HG02943 (cell line): ENCODE measurements at regions not wholly inside any gene's neighbourhood (a gene's known extent, or its start where the extent isn't known, plus 50 kb on each side); places are given as distances from the start of the nearest gene placed in this dataset.
"Not testable (repeated sequence)": the region's sequence is repeated elsewhere in the genome, so short reads cannot be mapped to it uniquely, and the experiment has no call there.

ENCODE experiments used
- ATAC-seq: cut with Tn5 transposase; IDR thresholded peaks from one replicate; pipeline ENCODE4 v1.9.1; 2021; ENCODE audit warnings: mild to moderate bottlenecking, low read depth, moderate library complexity; ENCODE audit not compliant: unreplicated experiment

DNA sequence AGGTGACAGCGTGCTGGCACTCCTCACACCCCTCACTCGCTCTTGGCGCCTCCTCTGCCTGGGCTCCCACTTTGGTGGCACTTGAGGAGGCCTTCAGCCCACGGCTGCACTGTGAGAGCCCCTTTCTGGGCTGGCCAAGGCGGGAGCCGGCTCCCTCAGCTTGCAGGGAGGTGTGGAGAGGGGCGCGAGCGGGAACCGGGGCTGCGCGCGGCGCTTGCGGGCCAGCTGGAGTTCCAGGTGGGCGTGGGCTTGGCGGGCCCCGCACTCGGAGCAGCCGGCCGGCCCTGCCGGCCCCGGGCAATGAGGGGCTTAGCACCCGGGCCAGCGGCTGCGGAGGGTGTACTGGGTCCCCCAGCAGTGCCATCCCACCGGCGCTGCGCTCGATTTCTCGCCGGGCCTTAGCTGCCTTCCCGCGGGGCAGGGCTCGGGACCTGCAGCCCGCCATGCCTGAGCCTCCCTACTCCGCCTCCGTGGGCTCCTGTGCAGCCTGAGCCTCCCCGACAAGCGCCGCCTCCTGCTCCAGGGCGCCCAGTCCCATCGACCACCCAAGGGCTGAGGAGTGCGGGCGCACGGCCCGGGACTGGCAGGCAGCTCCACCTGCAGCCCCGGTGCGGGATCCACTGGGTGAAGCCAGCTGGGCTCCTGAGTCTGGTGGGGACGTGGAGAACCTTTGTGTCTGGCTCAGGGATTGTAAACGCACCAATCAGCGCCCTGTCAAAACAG lies 247.7 kb upstream of the SLIT2 start:
- ATAC-seq = not testable (repeated sequence)

DNA sequence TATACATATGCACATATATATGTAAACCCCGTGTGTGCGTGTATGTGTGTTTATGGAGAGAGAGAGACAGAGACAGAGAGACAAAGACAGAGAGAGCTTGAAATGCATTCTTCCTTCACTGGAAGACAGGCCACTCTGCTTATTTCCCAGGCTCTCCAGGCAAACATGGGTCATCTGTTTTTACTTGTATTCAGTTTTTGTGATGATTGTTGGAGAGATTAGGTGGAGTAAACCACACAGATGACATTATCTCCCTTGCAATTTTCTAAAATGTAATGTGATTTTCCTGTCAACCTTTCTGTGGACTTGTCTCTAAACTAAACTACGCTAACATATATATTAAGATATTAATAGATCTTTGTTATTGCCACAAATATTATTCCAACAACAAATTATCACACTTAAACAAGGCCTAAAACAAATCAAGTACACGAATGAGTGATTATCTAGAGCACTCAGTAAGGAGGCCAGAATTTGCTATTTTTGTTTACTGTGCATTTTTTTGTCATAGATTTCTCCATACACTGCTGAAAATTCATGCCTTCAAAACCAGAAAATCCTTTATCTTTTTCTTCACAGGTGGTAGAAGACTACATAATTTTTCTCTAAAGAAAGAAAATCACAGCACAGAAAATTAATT lies 251.8 kb upstream of the SLIT2 start:
- ATAC-seq = no peak

DNA sequence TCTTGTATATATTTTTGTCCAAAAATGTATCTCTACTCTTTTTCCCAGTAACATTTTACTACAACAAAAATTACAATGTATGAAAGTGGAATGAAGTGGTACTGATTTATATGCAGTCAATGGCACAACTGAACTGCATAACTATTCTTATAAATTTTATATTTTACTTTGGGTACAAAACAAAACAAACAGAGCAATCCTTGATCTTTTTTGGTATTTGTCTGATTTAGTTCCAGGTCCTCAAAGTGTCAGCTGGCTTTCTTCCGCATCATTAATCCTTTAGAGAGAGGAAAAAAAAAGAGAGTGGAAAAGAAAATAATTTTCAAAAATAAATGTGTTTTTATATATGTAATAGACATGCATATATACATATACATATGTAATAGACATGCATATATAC lies 252.4 kb upstream of the SLIT2 start:
- ATAC-seq = no peak

DNA sequence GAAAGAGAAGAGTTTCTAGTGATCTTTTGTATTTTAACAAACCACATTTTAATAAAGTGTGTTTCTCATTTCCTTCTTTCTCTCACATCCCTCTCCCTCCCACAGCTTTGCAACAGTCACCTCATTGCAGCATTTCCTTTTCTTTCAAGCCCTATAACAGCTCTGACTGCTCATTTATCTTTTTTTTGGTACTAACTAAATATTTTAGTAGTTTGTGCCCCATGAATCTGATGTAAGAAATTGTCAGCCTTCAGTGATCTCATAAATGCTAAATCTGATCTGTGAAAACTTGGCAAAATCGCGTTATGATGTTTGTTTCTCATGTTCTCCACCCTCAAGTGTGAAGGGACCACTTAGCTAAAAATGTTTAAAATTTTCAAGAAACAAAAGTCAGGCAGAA lies 258.5 kb upstream of the SLIT2 start:
- no peak for ATAC-seq

DNA sequence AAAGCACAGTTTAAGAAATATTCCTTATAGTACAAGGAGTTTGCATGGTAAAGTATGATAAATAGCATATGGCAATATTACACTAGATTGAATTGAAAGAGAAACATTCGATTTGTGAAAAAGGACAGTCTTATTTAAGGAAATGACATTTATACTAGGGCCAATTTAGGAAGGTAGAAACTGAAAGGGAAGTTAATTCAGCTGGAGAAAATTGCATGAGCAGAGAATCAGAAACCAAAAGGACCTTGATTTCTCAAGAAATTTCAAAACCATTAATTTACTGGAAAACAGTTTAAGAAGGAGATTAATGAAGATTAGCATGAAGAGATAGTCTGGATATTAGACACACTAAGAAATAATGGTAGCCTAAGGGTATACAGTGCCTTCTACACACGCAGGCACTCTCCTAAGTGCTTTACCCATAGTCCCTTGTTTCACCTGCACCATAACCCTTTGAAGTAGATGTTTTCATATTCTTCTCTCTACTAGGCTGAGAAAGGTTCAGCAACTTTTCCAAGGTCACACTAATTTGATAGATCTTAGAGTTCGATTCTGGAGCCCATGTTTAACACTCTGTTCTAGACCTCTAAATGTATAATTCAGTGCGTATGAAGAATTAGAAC lies 259.1 kb upstream of the SLIT2 start:
- no peak for ATAC-seq

DNA sequence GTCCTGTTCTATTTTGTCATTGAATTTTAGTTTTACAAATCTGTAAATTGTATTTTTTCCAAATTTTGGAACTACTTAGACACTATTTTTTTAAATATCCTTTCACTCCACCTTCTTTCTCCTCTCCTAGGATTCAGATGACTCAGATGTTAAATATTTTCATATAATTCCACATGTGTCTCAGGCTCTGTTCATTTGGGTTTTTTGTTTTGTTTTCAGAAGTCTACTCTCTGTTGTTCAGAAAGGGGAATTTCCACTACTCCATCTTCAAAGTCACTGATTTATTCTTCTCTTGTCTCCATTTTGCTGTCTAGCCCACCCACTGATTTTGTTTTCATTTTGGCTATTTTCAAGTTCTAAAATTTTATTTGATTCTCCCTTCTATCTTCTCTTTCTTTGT lies 264.0 kb upstream of the SLIT2 start:
- ATAC-seq = no peak

DNA sequence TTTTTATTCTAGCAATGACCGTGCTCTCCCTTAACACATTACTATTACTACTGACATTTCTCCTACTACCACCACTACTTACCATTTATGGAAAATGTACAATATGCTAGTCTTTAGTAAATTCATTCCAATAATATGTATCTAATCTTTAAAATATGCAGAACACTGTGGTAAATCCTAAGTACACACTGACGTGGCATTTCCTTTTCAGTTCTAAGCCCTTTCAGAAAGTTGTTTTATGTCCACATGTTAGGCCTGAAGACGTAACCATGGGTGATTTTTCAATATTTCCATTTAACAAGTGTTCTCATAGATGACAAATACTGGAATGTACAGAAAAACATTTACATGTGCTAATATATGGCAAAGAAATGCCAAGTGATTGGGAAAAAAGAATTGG lies 268.6 kb upstream of the SLIT2 start:
- no peak for ATAC-seq

DNA sequence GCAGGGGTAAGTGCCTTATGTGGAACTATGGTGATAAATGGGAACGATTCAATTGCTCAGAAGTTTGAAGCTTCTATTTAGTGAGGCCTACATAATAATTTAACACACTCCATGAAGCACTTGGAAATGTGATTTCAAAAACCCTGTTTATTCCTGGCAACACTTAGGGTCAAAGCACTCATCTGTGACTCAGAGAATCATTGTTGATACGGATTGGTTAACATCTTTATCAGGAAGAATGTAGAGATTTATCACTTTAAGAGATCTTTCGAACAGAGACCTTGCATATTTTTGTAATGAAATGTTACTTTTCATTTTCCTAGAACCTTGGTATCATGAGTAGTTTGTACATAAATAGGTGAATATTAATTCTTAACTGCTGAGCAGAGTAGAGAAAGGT lies 269.1 kb upstream of the SLIT2 start:
- no peak for ATAC-seq

DNA sequence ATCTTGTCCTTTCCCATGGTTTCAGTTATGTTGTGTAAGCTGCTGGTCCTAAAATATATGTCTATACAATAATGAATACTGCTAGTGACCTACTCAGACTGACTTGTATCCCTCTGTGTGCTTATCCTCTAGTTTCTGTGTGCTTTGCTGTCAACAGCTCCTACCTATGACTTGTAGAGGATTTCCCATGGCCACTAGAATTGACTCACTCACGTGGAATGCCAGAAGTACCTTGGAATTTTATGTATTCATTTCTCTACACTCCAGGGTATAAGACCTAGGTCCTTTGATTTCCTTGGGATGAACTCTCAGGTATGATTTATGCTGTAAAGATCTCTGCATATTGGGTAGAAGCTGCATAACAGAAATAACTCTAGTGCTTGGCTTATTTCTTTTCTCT lies 279.9 kb upstream of the SLIT2 start:
- ATAC-seq = no peak

DNA sequence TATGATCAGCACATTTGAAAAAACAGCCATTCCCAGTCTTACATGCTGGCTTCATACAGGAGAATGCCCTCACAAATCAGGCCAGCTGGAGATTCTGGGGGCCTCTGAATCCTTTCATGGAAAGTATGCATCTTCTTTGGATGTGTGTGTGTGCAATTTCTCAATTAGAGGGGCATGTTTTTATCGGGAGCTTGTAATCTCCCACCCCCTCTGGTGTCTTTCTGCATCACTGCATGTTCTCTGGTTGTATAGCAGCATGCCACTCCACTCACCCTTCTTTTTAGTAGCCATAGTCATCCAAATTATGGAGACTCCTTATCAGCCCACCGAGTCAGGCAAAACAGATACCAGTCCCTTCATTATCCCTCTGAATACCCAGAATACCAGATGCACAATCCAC lies 282.2 kb upstream of the SLIT2 start:
- no peak for ATAC-seq

DNA sequence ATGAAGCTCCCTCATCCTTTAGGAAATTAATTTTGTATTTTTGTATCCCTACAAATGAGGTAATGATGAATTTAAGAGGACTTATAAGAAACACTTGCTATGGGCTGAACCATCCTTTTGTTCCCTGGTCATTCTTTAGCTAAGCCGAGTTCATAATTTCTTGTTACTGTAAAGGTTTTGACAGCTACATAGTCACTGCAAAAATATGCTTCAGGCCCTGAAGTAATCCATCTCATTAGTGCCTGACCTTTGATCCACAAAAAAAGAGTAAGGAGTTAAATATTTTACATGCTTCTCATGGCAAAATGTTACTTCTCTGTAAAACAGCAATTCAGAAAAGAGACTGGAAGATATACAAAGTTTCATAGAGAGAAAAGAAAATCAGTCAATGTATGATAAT lies 290.6 kb upstream of the SLIT2 start:
- ATAC-seq = no peak

DNA sequence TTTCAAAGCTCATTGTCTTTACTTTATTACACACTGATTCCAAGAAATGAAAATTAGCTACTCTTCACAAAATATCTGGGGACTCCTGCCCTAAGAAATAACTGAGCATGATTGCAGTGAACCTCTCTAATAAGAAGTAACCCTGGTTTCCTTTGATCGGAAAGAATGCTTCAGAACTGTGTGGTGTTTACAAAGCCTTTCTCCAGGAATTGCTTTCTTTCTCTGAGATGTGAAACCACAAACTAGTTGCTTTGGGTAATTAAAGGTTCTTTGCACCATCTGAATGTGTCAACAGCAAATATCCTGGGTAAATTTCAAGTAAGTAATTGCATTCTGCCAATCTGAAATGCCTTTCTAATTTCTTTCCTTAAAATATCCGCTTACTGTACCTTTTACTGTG lies 292.9 kb upstream of the SLIT2 start:
- ATAC-seq = no peak

DNA sequence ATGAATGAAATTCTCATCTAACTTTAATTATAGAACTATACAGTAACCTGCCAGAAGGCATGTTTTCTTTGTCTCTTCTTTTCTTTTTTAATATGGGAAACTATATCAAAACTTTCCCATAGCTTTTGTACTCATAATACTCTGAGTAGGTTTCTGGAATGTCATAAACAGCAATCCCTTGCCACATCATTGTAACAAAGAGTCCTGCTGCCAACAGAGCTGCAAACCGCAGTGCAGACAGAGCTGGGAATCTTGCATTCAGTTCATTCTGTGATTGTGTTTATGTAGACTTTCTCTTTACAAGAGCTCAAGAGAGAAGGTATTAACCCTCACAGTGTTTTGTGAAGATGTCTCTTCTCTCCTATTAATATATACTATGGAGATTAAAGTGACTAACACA lies 304.4 kb upstream of the SLIT2 start:
- no peak for ATAC-seq

DNA sequence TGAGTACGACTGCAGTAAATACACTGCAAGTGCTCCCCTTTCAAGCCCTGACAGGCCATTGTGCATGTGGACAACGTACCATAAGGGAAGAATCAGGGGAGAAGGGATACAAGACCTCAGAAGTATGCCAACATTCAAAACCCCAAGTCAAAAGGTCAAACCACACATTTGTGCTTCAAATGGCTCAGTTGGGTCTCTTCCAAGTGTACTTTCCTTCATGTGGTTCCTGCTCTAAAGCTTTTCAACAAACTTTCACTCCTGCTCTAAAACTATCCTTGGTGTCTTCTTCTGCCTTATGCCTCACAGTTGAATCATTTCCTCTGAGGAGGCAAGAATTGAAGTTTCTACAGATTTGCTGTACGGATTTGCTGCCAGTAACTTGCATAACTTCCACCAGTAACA lies 305.7 kb upstream of the SLIT2 start:
- ATAC-seq = no peak

DNA sequence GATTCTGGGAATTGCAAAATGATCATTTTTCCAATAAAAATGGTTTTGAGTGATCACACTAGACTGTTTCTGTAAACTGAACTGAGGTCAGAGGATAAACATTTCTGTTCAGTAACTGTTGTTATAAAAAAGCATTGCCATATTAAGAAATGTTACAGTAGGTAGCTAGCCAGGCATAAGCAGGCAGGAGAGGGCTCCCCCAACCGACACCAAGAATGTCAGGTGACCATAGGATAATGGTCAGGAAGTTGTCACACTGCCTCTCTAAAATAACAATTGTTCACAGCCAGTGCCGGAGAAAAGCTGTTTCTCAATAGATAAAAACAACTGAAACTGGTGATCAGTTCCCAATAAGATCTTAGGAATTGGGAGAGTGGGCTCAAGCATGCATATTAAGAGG lies 306.2 kb upstream of the SLIT2 start:
- ATAC-seq = no peak

DNA sequence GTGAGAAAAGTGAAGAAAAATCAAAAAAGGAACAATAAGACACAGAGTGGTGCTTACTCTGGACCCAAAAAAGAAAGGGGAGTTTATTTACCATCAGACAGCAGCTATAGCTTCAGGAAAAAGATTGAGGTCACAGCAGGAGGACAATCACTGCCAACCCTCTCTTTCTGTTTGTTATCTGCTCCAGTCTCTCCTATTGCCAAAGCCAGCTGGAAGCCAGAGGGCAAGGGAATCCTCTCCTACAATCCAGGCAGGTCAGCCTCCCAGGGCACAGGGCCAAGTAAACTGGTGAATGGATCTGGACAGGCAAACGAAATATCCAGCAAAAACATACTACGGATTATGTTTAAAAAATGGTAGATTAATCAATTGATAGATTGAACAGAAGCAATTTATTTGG lies 306.9 kb upstream of the SLIT2 start:
- no peak for ATAC-seq

DNA sequence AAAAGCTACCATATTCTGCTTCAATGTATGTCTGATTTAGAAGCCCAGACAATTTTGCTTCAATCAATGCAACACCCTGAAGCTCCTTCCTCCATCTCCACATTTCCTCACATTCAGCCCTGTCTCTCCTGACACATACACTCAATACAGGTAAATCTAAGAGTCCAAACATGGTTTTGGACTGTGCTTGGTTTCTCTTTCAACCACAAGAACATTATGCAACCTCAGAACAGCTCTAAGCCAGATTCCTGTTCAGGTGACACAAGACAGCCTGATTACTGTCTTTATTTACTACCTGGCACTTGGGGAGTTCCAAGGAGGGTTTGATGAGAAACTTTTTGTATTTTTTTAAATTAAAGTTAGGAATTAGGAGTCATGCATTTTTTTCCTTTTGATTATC lies 307.5 kb upstream of the SLIT2 start:
- ATAC-seq = no peak

DNA sequence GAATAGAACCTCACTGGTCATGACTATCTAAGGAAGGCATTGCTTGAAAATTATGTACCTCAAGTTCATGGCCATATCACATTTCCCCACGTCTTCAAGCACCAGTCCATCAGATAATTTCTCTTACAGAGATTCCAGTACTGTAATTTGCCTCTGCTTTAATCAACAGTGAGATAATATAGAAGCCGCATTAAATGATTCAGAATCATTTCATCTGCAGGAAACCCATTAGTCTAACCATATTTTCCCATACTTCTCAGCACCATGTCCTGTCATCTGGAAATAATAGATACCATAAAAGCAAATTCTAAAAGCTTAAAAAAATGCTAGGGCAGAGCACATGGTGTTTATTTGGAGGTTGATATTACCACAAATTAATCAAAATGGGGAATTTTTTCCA lies 310.3 kb upstream of the SLIT2 start:
- ATAC-seq = no peak

DNA sequence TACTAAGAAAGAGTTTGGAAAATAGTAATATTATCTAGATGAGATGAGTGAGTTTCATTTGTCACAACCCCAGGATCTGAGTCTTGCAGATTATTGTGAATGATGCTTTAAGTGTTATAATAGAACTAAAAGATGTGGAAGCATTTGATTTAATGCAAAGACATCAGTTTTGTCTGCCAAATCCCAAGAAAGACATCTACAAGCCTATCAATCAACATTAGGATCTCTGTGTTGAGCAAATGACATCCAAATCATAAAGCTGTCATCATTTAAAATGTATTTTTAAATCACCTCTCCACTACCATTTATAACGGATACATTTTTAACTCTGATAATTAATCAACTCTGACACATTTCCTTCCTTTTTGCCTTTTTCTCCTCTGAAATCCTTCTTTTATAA lies 310.8 kb upstream of the SLIT2 start:
- no peak for ATAC-seq

DNA sequence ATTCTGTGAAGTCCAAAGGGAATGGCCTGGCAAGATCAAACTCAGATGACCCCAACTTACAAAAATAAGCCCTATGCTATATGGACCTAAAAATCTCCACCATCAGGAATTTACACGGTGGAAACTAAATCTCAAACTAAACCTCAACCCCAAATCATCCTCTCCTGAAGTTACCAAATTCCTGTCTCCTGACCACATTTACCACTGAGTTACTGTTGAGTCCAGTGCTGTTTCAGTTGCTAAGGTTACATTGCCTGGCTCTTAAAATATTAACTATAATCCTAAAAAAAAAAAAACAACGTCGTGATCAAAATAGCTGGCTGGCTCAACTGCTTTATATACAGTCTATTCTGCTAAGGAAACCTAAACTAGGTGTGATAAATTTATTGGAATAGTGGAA lies 315.2 kb upstream of the SLIT2 start:
- no peak for ATAC-seq

DNA sequence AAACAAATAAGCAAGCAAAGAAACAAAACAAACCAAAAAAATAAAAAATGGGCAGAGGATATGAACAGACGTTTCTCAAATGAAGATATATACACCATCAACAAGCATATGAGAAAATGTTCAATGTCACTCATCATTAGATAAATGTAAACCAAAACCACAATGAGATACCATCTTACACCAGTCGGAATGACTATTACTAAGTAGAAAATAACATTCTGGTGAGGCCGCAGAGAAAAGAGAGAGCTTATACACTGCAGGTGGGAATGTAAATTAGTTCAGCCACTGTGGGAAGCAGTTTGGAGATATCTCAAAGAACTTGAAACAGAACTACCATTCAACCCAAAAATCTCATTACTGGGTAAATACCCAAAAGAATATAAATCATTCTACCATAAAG lies 321.0 kb upstream of the SLIT2 start:
- no peak for ATAC-seq

DNA sequence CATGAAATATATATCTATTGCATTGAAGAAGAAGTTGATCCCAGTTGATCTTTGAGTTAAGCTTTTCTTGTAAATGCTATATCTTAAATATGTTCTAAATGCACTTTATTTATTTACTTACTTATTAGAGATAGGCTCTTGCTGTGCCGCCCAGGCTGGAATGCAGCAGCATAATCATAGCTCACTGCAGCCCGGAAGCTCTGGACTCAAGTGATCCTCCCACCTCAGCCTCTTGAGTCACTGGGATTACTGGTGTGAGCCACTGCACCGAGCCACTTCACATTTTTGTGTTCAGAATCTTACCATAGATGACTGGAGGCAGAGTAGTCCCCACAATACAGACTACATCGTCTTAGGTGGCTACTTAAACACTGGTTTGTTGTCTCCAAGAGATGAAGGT lies 324.3 kb upstream of the SLIT2 start:
- ATAC-seq = no peak
